ENCODE measurements at regions not wholly inside any gene's neighbourhood (a gene's known extent, or its start where the extent isn't known, plus 50 kb on each side); places are given as distances from the start of the nearest gene placed in this dataset.

DNA sequence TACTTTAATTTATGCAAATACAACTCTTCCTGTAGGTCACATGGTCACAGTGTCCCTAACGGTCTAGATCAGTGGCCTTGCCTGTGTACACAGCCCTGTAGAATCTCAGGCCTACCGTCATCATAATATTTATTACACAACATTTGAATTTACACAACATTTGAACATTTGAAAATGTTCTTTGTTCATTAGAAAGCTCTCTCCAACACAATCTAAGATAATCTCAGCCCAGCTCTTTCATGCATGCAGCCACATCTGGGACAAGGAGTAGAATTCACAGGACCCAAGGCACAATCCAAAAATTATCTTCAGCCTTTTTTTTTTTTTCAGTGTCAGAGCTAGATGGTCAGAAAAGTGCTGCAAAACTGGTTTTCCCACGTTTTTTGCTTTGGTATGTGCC lies 892.8 kb downstream of the TFAP2A start:
- Mint-ChIP-seq H3K27ac (no peak overlapping the region), H3K4me1 (no peaks in the 10 kb centered on the region), H3K9me3 (peaks cover 0 to 10% of the 10 kb centered on the region in 2 donors), H3K27me3 (no peaks in the 10 kb centered on the region), H3K4me3 (no peak overlapping the region)
- DNase-seq (no peak), ATAC-seq (no peak)

DNA sequence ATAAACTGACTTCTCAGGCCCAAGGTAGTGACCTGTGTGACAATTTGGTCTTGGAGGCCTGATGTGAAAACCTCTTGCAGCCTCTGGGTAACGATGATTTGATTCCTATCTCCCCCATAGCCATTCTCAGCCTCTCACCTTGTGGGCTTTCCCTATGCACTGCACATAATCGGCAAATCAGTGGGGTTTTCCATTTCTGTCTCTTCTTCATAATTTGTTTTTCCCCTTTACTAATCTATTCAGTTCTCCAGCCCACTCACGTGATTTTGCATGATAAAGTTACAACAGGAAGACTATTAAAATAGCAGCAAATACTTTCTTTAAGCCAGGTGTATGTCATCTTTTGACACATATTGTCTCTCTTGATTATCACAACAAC lies 893.7 kb downstream of the TFAP2A start:
- no peak for DNase-seq
- H3K27me3 Mint-ChIP-seq: no peaks in the 10 kb centered on the region
- H3K4me3 Mint-ChIP-seq: no peak overlapping the region
- H3K4me1 Mint-ChIP-seq: no peaks in the 10 kb centered on the region
- no peak overlapping the region for H3K27ac Mint-ChIP-seq
- H3K9me3 Mint-ChIP-seq: peaks cover 0 to 8% of the 10 kb centered on the region in 2 donors
- ATAC-seq: no peak

DNA sequence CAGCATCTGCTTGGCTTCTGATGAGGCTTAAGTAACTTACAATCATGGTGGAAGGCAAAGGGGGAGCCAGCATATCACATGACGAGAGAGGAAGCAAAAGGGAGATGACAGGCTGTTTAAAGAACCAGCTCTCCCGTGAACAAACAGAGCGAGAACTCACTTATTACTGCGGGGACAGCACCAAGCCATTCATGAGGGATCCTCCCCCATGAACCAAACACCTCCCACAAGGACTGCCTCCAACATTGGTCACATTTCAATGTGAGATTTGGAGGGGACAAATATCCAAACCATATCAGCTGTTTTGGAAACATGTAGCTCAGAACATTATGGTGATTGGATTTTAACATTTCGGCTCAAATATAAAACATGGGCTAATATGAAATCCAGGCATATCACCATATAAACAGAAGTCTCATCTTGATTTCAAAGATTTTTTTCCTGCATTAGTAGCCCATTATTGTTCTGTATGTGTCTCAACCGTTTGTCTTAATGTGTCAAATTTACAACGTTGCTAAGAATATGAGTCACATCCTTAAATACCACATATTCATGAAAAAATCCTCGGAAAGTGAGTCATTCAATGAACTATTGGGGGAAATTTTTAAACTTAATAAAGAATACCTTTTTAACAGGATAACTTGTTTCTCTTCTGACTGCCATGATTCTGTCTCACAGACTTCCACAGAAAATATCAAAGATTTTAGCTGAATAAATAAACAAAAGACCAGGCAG lies 894.3 kb downstream of the TFAP2A start:
- no peak for DNase-seq
- H3K27ac Mint-ChIP-seq: no peak overlapping the region
- no peak for ATAC-seq

DNA sequence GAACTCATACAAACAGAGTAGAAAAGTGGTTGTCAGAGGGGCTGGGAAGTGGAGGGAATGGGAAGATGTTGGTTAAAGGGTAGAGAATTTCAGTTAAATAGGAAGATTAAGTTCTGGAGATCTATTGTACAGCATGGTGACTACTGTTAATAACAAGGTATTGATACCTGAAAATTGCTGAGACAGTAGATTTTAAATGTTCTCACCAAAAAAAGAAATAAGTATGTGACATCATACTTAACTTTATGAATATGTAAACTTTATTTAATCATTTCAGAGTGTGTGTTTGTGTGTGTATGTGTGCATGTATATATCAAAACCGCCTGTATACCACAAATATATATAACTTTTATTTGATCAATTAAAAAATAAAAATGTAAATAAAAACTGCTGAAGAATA lies 896.4 kb downstream of the TFAP2A start:
- Mint-ChIP-seq H3K27me3 (no peaks in the 10 kb centered on the region), H3K9me3 (peaks cover 0 to 3% of the 10 kb centered on the region in 2 donors)
- ATAC-seq: no peak

More for the DNA sequence above, 894.3 kb downstream of the TFAP2A start:
- Mint-ChIP-seq H3K4me1 (no peaks in the 10 kb centered on the region), H3K27me3 (no peaks in the 10 kb centered on the region), H3K9me3 (peaks cover 0 to 8% of the 10 kb centered on the region in 2 donors), H3K4me3 (no peak overlapping the region)

DNA sequence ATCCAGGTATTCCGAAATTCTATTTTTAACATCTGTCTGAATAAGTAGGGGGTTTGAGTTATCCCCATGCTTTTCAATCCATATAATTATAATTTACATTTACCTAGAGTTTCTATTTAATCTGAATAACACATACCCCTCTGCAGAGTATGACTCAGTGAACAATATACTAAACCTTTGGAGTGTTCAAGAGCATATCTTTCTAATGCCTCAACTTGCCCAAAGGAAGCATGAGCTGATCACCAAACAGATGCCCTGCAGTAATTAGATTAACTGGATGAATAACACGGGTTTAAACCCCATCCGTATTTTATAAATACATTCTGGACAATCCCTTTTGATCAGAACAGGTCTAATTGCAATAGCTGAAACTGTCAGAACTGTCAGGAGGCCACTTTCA lies 897.1 kb downstream of the TFAP2A start:
- no peaks in the 10 kb centered on the region for H3K27me3 Mint-ChIP-seq
- no peaks in the 10 kb centered on the region for H3K4me1 Mint-ChIP-seq
- no peaks in the 10 kb centered on the region for H3K9me3 Mint-ChIP-seq
- no peak for ATAC-seq
- no peak overlapping the region for H3K4me3 Mint-ChIP-seq
- H3K27ac Mint-ChIP-seq: no peak overlapping the region
- no peak for DNase-seq

More for the DNA sequence above, 896.4 kb downstream of the TFAP2A start:
- Mint-ChIP-seq H3K4me3 (no peak overlapping the region), H3K27ac (no peak overlapping the region), H3K4me1 (no peaks in the 10 kb centered on the region)
- DNase-seq: no peak

- DNase-seq (no peak), ATAC-seq (no peak)
- Mint-ChIP-seq H3K27me3 (no peaks in the 10 kb centered on the region), H3K4me1 (no peaks in the 10 kb centered on the region), H3K4me3 (no peak overlapping the region), H3K27ac (no peak overlapping the region), H3K9me3 (no peaks in the 10 kb centered on the region)
Measured at GRCh38 chr6:9515633-9516606, 899.0 kb downstream of the TFAP2A start.

DNA sequence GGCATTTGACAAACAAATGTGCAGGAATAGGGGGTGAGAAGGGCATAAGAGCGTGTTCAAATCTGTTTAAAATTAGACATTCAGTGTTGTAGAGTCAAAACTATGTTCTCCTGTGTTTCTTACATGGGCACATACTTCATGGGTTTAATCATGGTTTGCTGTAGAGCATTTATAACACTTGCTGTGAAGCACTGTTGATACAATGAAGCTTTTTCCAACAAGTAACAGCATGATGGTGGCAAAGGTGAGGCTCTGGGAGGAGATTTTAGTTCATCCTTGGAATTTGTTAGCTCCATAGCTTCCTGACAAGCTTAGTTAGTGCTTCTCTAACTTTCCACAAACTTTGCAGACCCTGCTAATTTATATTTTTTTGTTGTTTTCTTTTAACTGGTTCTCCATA lies 900.7 kb downstream of the TFAP2A start:
- no peak for DNase-seq
- no peak for ATAC-seq
- Mint-ChIP-seq H3K9me3 (no peaks in the 10 kb centered on the region), H3K27me3 (no peaks in the 10 kb centered on the region), H3K27ac (no peak overlapping the region), H3K4me3 (no peak overlapping the region), H3K4me1 (no peaks in the 10 kb centered on the region)

GRCh38 chr6:9511157-9511556 lies 903.7 kb downstream of the TFAP2A start:
- Mint-ChIP-seq H3K27ac (no peak overlapping the region), H3K4me3 (no peak overlapping the region), H3K9me3 (peaks cover 6% of the 10 kb centered on the region in 2 donors), H3K27me3 (no peaks in the 10 kb centered on the region), H3K4me1 (no peaks in the 10 kb centered on the region)
- ATAC-seq (no peak), DNase-seq (no peak)

DNA sequence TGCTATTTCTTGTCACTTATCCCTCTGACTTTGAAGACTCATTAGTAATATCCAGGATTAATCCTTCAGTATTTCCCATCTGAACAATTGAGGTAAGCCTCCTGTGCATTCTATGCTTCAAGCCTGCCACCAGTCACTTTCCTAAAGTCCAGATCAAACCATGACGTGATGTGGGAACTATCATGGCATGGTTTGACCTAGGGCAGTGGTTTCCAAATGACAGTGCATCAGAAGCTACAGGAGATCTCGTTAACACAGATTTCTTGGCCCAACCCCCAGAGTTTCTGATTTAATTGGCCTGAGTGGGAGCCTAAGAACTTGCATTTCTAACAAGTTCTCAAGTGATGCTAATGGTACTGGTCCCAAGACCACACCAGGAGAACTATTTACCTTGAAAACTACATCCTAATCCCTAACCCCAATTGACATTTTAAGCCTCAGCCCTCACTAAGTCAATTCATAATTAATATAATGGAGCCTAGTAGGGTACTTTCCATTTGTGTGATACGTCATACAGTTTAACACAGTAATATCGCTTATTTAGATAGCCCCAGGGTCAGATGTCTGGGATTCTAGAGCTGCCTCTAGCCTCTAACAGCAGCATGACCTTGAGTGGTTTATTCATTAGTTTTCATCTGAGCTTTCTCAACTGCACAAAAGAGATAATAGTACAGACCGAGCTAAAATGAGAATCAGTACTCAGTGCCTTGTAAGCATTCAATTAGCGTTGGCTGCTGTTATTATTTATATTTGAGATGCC lies 907.6 kb downstream of the TFAP2A start:
- no peak overlapping the region for H3K27ac Mint-ChIP-seq
- no peak for ATAC-seq
- no peaks in the 10 kb centered on the region for H3K4me1 Mint-ChIP-seq

GRCh38 chr6:9504191-9504590 lies 910.7 kb downstream of the TFAP2A start:
- ATAC-seq (no peak), DNase-seq (no peak)
- H3K4me1 Mint-ChIP-seq: no peaks in the 10 kb centered on the region
- peaks cover 6 to 9% of the 10 kb centered on the region in 2 donors for H3K9me3 Mint-ChIP-seq
- H3K27ac Mint-ChIP-seq: no peak overlapping the region
- H3K27me3 Mint-ChIP-seq: no peaks in the 10 kb centered on the region
- no peak overlapping the region for H3K4me3 Mint-ChIP-seq

More for the DNA sequence above, 907.6 kb downstream of the TFAP2A start:
- Mint-ChIP-seq H3K27me3 (no peaks in the 10 kb centered on the region), H3K4me3 (no peak overlapping the region), H3K9me3 (peaks cover 6 to 9% of the 10 kb centered on the region in 2 donors)
- DNase-seq: no peak

- no peak for DNase-seq
Measured at GRCh38 chr6:9503111-9503761, 911.6 kb downstream of the TFAP2A start.

DNA sequence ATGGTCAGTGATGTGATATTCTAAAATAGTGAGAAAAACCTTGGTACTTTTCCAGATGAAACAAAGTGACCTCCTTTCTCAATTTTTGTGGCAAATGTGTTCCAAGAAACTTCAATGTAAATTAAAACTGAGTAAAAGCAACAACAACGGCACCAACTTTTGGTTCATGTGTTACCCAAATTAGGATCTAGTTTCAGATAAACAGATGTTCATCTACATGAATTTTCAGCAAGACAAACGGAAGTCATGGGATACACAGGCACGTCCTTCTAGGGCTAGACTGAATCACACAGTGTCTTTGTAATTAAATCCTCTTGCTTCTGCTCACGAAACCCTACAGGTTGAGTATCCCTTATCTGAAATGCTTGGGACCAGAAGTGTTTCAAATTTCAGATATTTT lies 915.2 kb downstream of the TFAP2A start:
- H3K27me3 Mint-ChIP-seq: no peaks in the 10 kb centered on the region
- no peak for ATAC-seq
- H3K4me3 Mint-ChIP-seq: no peak overlapping the region
- no peak overlapping the region for H3K27ac Mint-ChIP-seq
- no peaks in the 10 kb centered on the region for H3K4me1 Mint-ChIP-seq
- DNase-seq: no peak
- peaks cover 0 to 8% of the 10 kb centered on the region in 2 donors for H3K9me3 Mint-ChIP-seq

More at GRCh38 chr6:9503111-9503761, 911.6 kb downstream of the TFAP2A start:
- Mint-ChIP-seq H3K4me1 (no peaks in the 10 kb centered on the region), H3K9me3 (peaks cover 6 to 9% of the 10 kb centered on the region in 2 donors), H3K27me3 (no peaks in the 10 kb centered on the region), H3K4me3 (no peak overlapping the region), H3K27ac (no peak overlapping the region)
- ATAC-seq: no peak

DNA sequence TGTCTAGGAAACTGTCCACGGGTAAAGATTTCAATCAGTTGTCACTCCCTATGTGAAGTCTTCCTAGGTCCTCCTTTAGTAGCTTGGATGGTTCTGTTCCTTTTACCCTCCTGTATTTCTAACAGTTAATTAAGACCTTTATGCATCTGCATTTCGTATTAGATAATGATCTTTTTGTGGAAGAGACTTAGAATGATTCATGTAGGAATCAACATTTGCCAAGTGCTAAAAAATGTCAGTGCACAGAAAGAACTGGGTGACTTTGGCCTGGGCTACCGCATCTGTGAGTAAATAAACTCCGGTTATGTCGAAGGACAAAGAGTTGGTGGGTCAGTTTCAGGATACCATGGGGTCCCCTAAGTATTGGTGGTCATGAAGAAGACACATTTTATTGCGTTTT lies 918.0 kb downstream of the TFAP2A start:
- H3K27me3 Mint-ChIP-seq: no peaks in the 10 kb centered on the region
- no peak overlapping the region for H3K27ac Mint-ChIP-seq
- H3K4me1 Mint-ChIP-seq: no peaks in the 10 kb centered on the region
- peaks cover 0 to 10% of the 10 kb centered on the region in 2 donors for H3K9me3 Mint-ChIP-seq
- no peak for DNase-seq
- no peak overlapping the region for H3K4me3 Mint-ChIP-seq
- ATAC-seq: no peak

DNA sequence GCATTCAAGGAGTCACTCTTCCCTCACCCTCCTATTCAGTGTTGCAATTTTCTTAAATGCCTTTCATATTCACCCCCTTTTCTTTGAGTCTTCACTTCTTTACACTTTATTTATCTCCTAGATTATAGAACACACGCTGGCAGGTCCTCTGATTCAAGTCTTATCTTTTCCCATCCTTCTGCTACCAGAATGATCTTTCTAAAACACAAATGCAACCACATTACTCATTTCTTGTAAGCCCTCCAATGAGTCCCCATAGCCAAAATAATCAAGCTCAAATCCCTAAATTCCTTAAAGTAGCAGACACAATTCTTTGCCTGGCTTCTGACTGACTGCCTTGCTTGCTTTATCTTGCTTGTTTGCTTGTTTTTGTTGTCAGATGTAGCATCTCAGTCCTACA lies 920.0 kb downstream of the TFAP2A start:
- Mint-ChIP-seq H3K4me3 (no peak overlapping the region), H3K27me3 (no peaks in the 10 kb centered on the region), H3K27ac (no peak overlapping the region), H3K9me3 (peaks cover 0 to 10% of the 10 kb centered on the region in 2 donors), H3K4me1 (no peaks in the 10 kb centered on the region)
- no peak for DNase-seq
- no peak for ATAC-seq

DNA sequence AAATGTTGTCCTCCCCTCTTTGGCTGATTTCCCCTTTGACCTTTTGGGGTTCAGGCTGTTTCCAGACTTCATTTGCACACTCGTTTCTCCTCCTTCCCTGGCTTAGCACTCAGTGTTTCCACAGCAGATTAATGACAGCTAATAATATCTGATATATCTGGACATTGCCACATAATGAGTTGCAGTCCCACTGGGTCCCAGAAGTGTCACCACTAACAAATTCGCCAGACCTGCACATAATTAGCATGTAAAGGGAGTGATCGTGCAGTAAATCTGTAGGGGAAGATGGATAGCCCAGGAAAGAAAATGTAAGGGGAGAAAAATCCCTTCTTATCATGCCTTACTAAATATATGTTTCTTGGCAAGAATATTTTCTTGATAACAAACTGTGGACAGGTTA lies 922.1 kb downstream of the TFAP2A start:
- no peak for ATAC-seq
- Mint-ChIP-seq H3K9me3 (peaks cover 0 to 10% of the 10 kb centered on the region in 2 donors), H3K4me1 (no peaks in the 10 kb centered on the region), H3K27ac (no peak overlapping the region), H3K27me3 (no peaks in the 10 kb centered on the region), H3K4me3 (no peak overlapping the region)
- DNase-seq: no peak

Measured in stimulated activated naive CD8-positive, alpha-beta T cell treated with anti-CD3 and anti-CD28 coated beads, Interleukin-15, amount 100 ng/mL, for 72 hours (primary cell).